OCI-LY7 (cell line): ENCODE measurements at regions not wholly inside any gene's neighbourhood (a gene's known extent, or its start where the extent isn't known, plus 50 kb on each side); places are given as distances from the start of the nearest gene placed in this dataset.

Source experiments
- BruUV-seq: library from RNA; stranded (reverse); fragments of 400-500 nt; replicated peaks from 2 replicates; lab custom pipeline; 2021; lab: Mats Ljungman, UMichigan
- CTCF ChIA-PET: fragments of 300-600 bp; sonication (Branson Sonifier 250); formaldehyde crosslinking; loops from one replicate; lab custom pipeline; 2022; ENCODE audit warnings: antibody characterized with exemption; ENCODE audit not compliant: unreplicated experiment; lab: Charles Lee
- POLR2A ChIA-PET: fragments of 300-600 bp; sonication (Branson Sonifier 250); formaldehyde crosslinking; loops from one replicate; lab custom pipeline; 2022; ENCODE audit warnings: antibody characterized with exemption; lab: Charles Lee
- DNase-seq: peaks from one replicate; pipeline ENCODE4 v3.0.0-alpha.2; 2015; ENCODE audit warnings: low spot score
- H2AFZ ChIP-seq: fragments of 200-600 bp; sonication (generic), shearing (Covaris generic); 2 replicates; pipeline ENCODE4 v1.6.1; 2014; ENCODE audit warnings: mild to moderate bottlenecking, antibody characterized with exemption, low read length, moderate library complexity
- H3K27ac ChIP-seq: fragments of 200-600 bp; sonication (generic); 2 replicates; pipeline ENCODE4 v1.5.1; 2014; ENCODE audit warnings: mixed run types, low read depth, mild to moderate bottlenecking, moderate library complexity, low read length, inconsistent platforms; ENCODE audit not compliant: poor library complexity, severe bottlenecking
- H3K36me3 ChIP-seq: fragments of 200-600 bp; sonication (generic); 2 replicates; pipeline ENCODE4 v1.6.1; 2014; ENCODE audit warnings: mild to moderate bottlenecking, antibody characterized with exemption, low read length, moderate library complexity, mixed read lengths; ENCODE audit not compliant: insufficient read depth
- H3K4me1 ChIP-seq: fragments of 200-600 bp; sonication (generic); 2 replicates; pipeline ENCODE4 v1.5.1; 2014; ENCODE audit warnings: mild to moderate bottlenecking, low read length; ENCODE audit not compliant: insufficient read depth, poor library complexity, severe bottlenecking
- H3K4me2 ChIP-seq: fragments of 200-600 bp; sonication (generic); 2 replicates; pipeline ENCODE4 v1.6.1; 2014; ENCODE audit warnings: mild to moderate bottlenecking, low read length
- H3K4me3 ChIP-seq: fragments of 200-600 bp; sonication (generic); 2 replicates; pipeline ENCODE4 v1.5.1; 2014; ENCODE audit warnings: mild to moderate bottlenecking, low read depth, low read length; ENCODE audit not compliant: poor library complexity, severe bottlenecking
- H3K79me2 ChIP-seq: fragments of 200-600 bp; sonication (generic); 2 replicates; pipeline ENCODE4 v1.6.1; 2016; ENCODE audit warnings: low read depth, mild to moderate bottlenecking, low read length, moderate library complexity, mixed read lengths; ENCODE audit not compliant: insufficient read depth
- H3K9me2 ChIP-seq: fragments of 200-600 bp; sonication (generic); 2 replicates; pipeline ENCODE4 v1.6.1; 2016; ENCODE audit warnings: mild to moderate bottlenecking, low read length, mixed read lengths; ENCODE audit not compliant: insufficient read depth
- H3K9me3 ChIP-seq: fragments of 200-600 bp; sonication (generic); 2 replicates; pipeline ENCODE4 v1.6.1; 2014; ENCODE audit warnings: mild to moderate bottlenecking, mixed run types, low read length, mixed read lengths
- H4K20me1 ChIP-seq: fragments of 200-600 bp; sonication (generic); 2 replicates; pipeline ENCODE4 v1.6.1; 2014; ENCODE audit warnings: mild to moderate bottlenecking, antibody characterized with exemption, low read length, moderate library complexity, mixed read lengths; ENCODE audit not compliant: insufficient read depth
- CTCF ChIP-seq: fragments of 200-600 bp; sonication (generic); conservative IDR thresholded peaks from 2 replicates; pipeline ENCODE4 v1.5.1; 2014; ENCODE audit warnings: mild to moderate bottlenecking, antibody characterized with exemption, low read length, moderate library complexity, mixed read lengths
- EZH2phosphoT487 ChIP-seq: fragments of 200-600 bp; sonication (generic); IDR thresholded peaks from 2 replicates; pipeline ENCODE4 v1.6.1; 2018; ENCODE audit warnings: low read depth, borderline replicate concordance, mild to moderate bottlenecking, mixed run types, antibody characterized with exemption, low read length, moderate library complexity, mixed read lengths
- intact Hi-C: fragments of 100-400 bp; cut with micrococcal nuclease; formaldehyde crosslinking; loops from one replicate; pipeline ENCODE4 v1.10.0; 2022; ENCODE audit not compliant: unreplicated experiment

- DNase-seq: no peak
- Histone ChIP-seq H4K20me1 (no peaks in the 10 kb centered on the region), H3K27ac (no peak overlapping the region), H3K9me2 (no peaks in the 10 kb centered on the region), H3K36me3 (no peaks in the 10 kb centered on the region), H2AFZ (no peak overlapping the region), H3K4me2 (no peak overlapping the region), H3K4me3 (no peak overlapping the region), H3K79me2 (no peaks in the 10 kb centered on the region), H3K9me3 (peaks cover 9% of the 10 kb centered on the region; the same call in 1 of the 2 replicates), H3K4me1 (no peaks in the 10 kb centered on the region)
- ChIA-PET POLR2A (interaction anchor here (0.7 to 1.2 kb wide), 3 partner anchors 19 to 74 kb away, joined by 3 read pairs; no protein-coding TSS in a partner anchor), CTCF (no interaction called here)
- intact Hi-C loops: no loop called here
- no TSS peak for BruUV-seq
- TF ChIP-seq EZH2phosphoT487 (no peak), CTCF (no peak)
These were observed 84.8 kb downstream of the MRPL14 start for GRCh38 chr6:44042261-44042988.

DNA sequence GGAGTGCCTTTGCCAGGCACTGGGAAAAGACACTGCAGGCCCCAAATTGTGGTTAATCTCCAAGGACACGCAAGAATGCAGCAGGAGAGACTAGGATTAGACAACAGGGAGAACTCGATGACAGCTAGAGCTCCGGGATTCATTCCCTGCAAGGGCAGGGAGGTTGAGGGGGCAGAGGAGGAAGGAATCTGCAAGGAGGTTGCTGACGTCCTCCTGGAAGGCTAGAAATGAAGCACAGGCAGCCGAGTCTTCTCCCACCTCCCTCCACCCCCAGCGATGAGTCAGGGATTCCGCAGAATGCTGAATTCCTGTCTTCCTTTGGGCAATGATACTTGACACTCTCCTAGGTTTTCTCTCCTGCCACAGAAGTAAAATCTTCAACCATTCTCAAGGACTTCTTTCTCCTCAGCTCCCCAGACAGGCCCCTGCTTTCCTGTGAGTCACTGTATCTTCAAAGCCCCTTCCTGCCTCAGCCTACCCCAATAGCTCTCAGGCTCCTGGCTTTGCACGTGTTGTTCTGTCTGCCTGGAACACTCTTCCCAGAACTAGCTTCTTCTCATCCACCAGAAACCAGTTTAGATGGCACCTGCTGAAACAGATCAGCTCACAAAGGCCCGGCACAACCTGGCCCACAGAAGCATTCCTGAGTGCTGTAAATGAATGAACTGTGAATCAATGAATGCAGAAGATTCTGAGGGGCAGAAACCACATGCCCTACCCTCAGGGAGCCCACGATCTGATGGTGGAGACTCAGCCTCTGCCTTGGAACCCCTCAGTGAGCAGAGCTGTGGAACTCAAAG is 85.6 kb downstream of the MRPL14 start:
- Histone ChIP-seq H3K4me1 (no peaks in the 10 kb centered on the region), H3K36me3 (no peaks in the 10 kb centered on the region), H3K79me2 (no peaks in the 10 kb centered on the region), H3K9me3 (peaks cover 9% of the 10 kb centered on the region; the same call in 1 of the 2 replicates), H3K4me3 (no peak overlapping the region), H4K20me1 (no peaks in the 10 kb centered on the region), H3K4me2 (no peak overlapping the region), H3K9me2 (no peaks in the 10 kb centered on the region), H2AFZ (no peak overlapping the region), H3K27ac (no peak overlapping the region)
- no TSS peak for BruUV-seq
- intact Hi-C loops: no loop called here
- POLR2A ChIA-PET: interaction anchor here (1.2 kb wide), 1 partner anchor 55 kb away, joined by 3 read pairs; no protein-coding TSS in a partner anchor
- CTCF ChIA-PET: no interaction called here
- no peak for DNase-seq
- TF ChIP-seq EZH2phosphoT487 (no peak), CTCF (no peak)
